IPS DF 4.7 (cell line): ENCODE measurements at regions not wholly inside any gene's neighbourhood (a gene's known extent, or its start where the extent isn't known, plus 50 kb on each side); places are given as distances from the start of the nearest gene placed in this dataset.
"Not testable (repeated sequence)": the region's sequence is repeated elsewhere in the genome, so short reads cannot be mapped to it uniquely, and the experiment has no call there.

ENCODE experiments used
- DNase-seq: peaks from one replicate; pipeline ENCODE4 v3.0.0-alpha.2; 2013; ENCODE audit warnings: low spot score; ENCODE audit errors: extremely low read depth

DNA sequence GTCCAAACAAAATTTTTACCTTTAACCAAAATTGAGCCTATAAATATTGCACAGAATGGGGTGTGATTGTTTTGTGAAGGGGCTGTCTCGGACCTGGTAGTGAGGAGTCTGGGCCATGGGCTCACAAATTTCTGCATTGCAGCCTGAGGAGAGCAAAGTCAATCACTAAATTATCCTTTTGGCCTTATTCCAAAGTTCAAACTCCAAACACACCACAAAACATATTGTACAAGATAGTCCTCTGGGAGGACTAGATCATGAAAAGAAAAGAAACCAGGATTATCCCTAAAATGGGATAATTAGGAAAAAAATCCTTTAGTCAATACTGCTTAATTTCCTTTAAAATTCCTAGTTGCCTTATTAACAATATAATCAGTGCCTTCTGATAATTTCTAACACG is 115.5 kb downstream of the BUB3 start:
- DNase-seq = no peak

DNA sequence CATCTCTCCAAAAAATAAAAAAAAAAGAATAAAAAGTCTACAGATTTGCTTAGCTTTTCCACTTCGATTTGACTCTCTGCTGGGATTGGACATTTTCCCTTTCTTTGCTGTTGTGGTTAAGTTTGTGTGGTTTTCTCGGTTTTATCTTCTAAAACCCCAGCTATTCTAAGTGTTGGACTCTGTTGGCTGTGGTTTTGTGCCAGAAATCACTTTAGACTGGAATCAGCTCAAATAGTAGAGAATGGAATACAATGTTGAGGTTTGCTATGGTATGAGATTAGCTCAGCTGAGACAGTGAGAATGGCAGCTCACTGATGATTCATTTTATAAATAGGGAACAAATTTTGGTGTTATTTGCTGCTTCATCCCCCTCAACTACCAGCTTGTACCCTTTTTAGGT is 116.0 kb downstream of the BUB3 start:
- no peak for DNase-seq

DNA sequence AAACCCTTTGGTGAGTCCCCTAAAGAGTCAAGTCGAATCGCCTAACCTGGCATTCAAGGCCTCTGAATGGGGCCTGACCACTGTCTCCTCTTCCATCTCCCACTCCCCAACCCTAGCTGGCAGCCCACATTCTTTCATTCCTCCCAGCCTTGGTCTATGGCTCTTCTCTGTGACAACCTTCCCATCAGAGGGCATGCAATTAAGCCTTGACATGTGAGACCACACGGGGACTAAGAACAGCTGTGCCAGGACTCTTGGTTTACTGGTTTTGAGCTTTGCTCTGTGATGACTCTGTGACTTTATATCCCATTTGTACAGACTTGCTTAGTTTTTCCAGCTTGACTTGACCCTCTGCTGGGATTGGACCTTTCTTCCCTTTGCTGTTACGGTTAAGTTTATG is 116.6 kb downstream of the BUB3 start:
- no peak for DNase-seq

DNA sequence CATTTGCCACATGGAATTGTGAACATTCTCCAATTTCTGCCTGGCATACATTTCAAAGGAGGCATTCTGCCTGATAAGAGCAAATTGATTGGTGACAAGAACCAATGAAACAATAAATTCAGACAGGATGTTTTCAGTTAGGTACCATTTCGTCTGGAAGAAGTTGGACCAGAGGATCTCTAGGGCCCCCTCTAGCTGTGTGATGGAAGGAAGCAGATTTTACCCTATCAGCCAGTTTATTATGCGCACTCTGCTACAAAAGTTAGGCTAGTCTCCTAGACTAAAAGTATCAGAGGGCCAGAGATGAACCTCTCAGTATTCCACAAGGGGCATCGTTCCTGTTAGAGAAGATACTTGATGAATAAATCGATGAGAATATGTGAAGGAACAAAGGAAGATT is 118.0 kb downstream of the BUB3 start:
- DNase-seq = no peak

DNA sequence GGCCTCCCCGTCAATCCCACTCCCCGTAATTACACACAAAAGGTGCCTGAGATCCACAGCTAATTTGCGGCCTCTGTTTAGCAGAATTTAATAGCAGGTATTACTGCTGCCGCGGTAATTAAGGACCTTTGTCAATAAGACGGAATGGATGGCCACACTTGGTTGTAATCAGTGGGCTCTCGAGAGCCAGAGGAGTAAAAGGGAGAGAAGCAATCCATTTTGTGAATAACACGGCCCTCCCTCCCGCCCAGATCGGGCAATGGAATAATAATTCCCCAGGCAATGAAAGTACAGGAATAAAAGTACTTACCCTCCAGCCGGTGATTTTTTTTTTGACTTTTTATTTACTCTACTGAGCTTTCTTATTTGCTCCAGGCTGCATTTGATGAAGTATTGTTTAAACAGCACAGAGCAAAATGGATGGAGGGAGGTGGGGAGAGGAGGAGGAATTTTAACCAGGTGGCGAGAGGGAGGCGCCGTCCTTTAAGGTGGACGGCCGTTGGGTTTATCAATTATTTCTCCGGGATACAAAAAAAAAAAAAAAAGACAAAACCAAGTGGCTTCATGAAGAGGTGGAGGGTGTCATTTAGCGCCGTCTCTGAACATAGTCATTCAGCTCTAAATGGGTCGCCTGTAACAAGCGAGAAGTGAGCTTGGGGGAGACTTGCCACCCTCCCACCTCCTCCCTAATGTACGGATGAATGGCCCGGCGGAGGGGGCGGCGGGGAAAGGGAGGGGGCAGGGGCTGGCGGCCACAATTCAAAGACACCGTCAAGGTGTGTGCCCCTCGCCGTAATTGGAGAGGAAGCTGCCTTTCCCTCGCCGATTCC is 120.3 kb downstream of the BUB3 start:
- no peak for DNase-seq

DNA sequence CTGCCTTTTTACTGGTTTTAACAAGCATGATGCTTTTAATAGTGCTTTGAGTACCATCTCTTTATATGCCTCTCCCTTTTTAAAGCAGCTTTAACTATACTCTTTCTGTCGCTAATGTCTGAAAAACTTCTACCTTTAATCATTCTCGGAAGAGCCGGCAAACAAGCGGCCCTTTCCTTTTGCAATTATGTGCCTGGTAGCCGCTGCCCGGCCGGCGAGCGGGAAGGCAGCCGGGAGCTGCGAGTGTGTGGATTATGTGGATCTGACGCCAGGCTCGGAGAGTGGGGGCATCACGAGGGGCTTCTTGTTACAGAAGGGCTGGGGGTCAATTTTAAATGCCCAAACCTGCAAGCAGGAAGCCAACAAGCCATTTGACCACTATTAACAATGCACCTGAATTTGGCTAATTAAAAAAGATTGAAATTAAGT is 120.9 kb downstream of the BUB3 start:
- no peak for DNase-seq

DNA sequence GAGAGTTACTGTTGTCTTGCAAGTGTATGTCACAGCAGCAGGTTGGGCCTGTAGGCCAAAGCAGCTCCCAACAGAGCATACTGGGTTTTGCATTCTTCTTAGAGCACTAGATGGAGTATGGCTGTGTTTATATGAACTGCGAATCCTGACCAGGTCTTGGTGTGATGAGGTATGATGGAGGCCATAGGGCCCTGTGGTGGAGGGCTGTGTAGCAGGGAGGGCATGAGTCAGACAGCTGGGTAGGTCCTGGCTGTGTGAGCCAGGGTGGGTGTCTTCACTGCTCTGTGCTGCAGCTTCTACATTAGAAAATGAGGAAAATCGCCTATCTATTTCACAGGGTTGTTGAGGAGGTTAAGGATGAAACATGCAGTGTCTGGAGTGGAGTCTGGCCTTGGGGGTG is 124.2 kb downstream of the BUB3 start:
- DNase-seq = no peak

DNA sequence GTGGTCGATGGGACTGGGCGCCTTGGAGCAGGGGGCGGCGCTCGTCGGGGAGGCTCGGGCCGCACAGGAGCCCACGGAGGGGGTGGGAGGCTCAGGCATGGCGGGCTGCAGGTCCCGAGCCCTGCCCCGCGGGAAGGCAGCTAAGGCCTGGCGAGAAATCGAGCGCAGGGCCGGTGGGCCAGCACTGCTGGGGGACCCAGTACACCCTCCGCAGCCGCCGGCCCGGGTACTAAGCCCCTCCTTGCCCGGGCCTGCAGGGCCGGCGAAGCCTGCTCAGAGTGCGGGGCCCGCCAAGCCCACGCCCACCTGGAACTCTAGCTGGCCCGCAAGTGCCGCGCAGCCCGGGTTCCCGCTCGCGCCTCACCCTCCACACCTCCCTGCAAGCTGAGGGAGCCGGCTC is 129.2 kb downstream of the BUB3 start:
- DNase-seq = not testable (repeated sequence)

DNA sequence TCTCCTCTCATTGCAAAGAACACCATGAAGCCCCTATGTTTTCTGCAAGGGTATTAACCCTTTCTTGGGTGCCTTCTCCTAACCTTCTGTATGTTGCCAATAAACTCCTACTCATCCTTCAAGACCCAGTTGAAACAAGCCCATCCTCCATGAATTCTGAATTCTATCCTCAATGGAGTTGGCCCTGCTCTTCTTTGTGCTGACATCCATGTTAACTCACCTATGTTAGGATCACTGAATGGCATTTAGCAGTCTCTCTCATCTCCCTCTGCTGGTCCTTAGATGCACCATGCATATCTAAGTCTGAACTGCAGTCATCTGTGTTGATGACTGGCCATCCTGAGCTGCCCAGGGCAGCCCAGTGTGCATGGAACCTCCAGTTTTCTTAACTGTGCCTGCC is 129.8 kb downstream of the BUB3 start:
- no peak for DNase-seq

DNA sequence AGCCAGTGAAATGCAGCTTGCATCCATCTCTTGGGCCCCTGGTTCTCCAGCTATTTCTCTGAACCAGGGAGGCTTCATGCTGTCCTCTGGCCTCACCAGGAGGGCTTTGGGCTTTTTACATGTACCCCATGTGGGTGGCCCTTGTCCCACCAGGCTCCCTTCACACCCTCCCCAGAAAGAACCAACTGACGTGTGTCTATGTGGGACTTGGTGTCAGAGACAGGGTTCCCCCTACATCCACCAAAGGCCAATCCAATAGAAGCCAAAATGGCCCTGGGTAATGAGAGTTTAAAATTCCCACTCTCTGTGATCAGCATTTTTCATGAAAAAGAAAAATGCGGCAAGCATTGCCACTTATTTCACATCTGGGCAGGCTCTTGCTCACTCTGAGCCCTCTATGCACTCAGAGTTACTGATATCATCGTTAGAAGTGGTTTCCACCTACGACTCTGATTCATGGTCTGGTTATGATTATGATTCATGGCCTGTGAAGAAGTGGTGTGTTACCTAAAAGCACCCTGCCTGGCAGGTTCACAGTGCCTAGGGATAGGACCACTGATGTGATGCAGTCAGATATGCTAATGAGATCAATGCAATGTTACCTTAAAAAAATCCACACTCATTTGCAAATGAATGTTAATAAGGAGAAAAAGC is 133.5 kb downstream of the BUB3 start:
- DNase-seq = no peak

DNA sequence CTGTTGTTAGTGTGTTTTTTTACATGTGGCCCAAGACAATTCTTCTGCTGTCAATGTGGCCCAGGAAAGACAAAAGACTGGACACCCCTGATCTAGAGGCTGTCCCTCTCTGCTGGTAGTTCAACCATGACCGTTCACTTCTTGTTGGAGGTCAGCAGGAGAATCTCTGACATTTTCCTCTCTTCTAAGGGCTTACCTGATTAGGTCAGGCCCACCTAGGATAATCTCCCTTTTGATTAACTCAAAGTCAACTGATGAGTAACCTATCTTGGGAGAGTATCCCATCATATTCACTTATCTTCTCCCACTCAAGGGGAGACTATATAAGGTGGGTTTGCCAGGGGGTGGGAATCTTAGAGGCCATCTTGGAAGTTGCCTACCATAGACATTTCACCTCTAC is 135.2 kb downstream of the BUB3 start:
- no peak for DNase-seq

DNA sequence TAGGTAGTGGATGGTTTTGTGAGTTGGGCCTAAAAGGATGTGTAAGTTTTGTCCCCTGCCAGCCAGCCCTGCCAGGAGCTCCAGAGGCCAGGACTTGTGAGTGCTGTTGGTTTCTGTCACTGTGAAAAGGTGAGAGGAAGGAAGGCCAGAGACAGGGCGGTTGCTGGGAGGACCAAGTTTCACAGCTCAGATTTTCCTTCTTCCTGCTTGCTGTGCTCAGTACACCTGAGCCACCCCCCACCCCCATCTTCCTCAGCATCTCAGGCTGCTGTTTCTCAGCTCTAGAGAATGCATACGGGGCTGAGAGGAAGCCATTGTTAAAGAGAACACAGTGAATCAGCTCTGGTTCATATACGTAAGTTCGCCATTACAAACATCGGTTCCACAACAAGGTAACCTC is 139.9 kb downstream of the BUB3 start:
- no peak for DNase-seq

DNA sequence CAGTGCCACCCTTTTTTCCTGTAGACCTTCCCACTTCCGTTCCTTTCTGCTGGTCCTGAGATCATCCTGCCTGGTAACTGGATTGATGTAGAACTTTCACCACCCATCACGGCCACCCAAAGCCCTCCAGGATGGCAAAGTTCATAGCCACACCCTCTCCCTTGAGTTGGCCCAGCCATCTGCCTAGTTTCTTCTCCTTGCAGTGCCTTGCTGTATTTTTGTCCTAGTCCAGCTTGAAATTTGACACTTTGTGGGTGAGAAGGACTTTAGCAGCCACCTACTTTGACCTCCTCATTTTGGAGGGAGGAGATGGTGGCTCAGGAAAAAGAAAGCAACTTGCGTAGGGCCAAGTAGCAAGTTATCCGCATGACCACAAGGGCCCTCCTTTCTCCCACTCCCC is 140.7 kb downstream of the BUB3 start:
- DNase-seq = no peak

DNA sequence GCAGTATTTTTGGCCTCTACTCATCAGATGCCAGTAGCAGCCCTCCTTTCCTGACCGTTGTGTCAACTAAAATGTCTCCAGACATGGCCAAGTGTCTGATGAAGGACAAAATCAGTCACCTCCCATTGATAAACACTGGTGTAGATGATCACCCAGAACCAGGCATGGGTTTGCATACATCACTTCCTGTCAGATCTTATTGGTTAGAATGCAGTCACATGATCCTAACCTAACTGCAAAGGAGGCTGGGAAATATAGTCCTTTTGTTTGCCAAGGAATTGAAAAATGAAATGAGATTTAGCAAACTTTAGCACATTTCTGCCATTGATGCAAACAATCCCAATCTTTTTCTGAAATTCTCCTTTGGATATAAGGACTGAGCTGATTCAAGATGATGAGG is 141.4 kb downstream of the BUB3 start:
- DNase-seq = no peak

DNA sequence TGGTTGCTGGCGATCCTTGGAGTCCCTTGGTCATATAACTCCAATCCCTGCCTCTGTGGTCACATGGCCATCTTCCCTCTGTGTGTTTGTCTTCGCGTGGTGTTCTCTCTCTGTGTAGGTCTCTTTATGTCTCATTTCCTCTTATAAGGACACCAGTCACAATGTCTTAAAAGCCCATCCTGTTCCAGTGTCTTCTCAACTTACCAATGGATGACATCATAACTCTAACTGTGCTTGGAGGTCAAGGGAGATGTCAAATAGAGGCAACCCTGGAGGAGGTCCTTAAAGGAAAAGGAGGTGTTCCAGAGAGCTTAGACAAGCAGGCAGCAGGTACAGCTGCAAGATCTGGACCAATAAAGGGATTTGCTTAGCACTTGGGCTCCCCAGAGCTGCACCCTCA is 143.0 kb downstream of the BUB3 start:
- DNase-seq = no peak

DNA sequence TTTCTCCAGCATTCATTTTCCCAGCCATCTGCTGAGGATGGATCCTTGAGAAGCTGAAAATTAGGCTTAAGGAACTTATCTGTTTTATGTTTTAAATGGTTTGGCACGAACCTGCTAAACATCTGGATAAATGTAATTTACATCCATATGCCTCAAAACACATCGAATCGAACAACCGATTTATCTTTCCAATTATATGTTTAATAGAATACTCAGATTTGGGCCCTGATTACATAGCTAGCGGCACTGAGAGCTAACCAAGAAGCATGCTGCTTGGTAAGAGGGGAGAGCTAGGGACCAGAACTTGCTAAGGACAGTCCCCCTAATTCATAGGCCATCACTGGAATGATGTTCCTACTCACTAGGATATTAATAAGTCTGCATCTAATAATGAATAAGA is 144.4 kb downstream of the BUB3 start:
- no peak for DNase-seq

DNA sequence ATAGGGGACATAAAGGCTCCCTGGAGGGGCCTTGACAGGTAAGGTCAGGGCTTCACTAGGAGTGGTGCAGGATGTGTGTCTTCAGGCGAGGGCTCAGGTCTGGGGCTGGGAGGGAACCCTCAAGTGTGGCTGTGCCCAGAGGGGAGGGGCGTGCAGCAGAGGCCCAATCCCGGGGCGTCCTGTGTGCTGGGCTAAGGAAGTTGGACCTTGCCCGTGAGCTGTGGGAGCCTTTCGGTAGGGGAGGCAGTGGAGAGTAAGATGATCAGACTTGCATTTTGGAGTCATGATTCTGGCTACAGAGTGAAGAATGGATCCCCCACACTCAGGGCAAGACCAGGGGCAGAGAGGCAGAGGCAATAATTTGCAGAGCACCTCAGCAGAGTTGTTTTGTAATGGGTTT is 145.4 kb downstream of the BUB3 start:
- DNase-seq = no peak

DNA sequence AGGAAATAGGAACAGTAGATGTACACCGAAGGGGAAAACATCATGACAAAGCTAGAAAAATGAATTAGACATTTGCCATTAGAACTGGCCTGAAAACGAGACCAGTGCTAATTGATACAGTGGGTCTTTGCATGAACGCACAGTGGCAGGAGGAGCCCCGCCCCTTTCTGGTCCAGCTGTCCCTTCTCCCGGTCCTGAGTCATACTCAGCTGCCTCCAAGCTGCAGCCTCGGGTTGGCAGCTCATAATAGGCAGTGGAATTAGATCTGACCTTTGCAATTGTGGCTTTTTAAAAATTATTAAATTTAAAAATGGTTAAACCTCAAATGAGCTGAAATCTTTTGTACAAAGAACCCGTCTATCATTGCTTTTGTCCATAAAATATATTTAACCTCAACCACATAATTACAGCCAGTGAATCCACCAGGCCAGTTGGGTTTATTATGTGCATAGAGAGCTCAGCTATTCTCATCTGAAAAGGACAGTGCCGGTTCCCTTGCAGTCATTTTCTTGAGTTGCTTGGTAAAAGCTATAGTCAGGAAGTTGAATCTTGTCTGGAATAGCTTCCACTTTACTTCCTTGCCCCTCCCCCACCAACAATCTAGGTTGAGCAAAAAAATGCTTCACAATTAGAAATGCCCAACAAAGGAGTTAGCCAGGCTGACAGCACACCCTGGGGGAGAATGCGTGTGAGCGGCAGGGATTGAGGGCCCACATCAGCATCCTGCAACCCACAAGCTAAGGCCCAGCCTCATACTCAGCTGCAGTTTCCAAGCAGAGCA is 147.1 kb downstream of the BUB3 start:
- no peak for DNase-seq

DNA sequence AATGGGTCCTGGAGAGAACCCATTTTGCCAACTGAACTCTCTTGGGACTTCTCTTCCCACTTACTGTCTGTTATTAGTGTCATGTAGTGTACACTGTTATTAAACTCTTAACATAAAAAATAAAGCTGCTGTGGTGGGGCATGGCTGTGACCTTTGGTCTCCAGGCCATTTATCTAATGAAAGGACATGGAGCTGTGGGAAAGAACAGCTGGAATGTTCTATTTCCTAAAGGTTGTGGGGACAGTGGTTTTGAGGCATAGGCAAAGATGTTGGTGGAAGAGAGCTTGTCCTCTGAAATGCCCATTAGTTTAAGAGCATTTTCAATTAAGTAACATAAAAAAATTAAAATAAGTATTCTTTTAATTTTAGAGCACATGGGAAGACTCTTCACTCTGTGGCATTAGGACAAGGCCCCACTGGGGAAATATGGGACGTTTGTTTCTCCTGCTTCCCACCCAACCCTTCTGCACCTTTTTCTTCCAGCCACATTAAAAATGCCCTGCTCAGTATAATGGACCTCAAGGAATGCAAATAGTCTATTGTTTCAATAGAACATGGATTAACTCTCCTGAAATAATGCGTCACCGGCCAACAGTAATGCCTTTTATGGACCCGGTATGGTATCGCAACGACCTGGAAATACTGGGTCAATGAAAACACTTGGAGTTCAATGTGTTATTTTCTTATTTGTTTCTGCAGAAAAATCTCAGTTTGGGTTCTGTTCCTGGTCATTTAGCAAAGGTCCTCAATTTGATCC is 149.6 kb downstream of the BUB3 start:
- no peak for DNase-seq

DNA sequence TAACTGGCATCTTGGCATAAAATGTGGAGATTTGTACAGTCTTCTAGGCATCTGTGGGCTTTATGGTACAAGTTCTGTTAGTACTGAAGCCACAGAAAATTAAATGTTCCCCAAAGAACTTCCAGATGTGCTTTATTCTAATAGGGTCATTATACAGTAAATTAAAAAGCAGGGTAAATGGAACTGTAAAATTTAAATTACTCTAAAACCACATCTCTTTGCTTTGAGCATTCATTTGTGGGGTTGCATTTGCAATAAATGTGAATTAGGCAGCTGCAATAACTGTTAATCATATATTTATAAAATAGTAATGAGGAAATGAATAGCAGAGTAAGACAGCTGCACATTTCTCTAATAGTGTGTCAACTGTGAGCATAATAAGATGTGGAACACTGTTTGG is 151.5 kb downstream of the BUB3 start:
- no peak for DNase-seq

DNA sequence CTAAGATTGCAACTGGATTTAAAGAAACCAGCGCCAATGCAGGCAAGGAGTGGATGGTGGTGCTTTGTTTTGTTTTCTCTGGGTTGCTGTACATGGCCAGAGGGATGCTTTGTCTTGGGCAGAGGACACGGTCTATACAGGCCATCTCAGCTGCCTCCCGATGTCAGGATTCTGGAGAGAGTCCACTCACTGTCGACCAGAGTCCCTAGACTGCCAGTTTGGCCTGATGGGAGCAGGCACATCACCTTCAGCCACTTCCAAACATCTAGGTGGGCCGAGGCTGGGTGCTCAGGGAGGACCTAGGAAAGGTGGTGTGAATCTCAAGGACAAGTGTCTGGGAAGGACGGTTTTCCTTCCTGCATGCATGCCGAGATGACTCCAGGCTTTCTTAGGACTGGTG is 152.1 kb downstream of the BUB3 start:
- DNase-seq = no peak

DNA sequence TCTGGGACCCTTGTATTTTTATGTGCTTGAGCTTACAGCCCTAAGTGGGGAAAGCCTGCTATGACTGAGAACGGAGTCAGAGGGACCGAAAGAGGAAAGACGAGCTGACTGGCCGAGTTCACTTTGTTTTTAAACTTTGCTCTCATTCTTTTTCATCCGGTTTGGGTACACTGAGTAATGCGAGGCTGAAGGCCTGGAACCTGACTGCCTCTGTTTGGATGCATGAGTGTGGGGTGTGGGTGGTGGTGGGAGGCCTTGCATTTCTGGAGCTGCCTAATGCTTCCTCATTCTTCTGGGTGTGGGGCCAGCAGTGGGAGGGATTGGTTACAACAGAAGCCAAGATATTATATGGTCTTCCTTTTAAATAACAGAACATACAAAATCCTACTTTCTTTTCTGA is 155.5 kb downstream of the BUB3 start:
- DNase-seq = no peak
